Right ventricle myocardium inferior (tissue), 1 donor: ENCODE measurements at regions not wholly inside any gene's neighbourhood (a gene's known extent, or its start where the extent isn't known, plus 50 kb on each side); places are given as distances from the start of the nearest gene placed in this dataset.
"Not testable (repeated sequence)": the region's sequence is repeated elsewhere in the genome, so short reads cannot be mapped to it uniquely, and the experiment has no call there.

Experiments
- ATAC-seq: fragments of 200-7000 bp; cut with Tn5 transposase; one replicate; pipeline ENCODE4 v1.9.1; 2020; ENCODE audit warnings: mild to moderate bottlenecking, moderate library complexity
- DNase-seq: peaks from one replicate; pipeline ENCODE4 v3.0.0; 2021; ENCODE audit errors: missing footprints
- intact Hi-C: fragments of 100-400 bp; cut with DNase I; formaldehyde crosslinking; loops from one replicate; pipeline ENCODE4 v1.11.0; 2022
- donor health status: DM: no; HTN: yes; CAD: no; lungs with severe emphysema.

GRCh38 chr4:108427946-108428485 lies 192.4 kb upstream of the RPL34 start:
- ATAC-seq (no peak), DNase-seq (no peak)
- intact Hi-C loops, result no loop called here

- DNase-seq (no peak), ATAC-seq (no peak)
- intact Hi-C loops, result no loop called here
Measured at GRCh38 chr4:108426493-108426892, 193.9 kb upstream of the RPL34 start.

DNA sequence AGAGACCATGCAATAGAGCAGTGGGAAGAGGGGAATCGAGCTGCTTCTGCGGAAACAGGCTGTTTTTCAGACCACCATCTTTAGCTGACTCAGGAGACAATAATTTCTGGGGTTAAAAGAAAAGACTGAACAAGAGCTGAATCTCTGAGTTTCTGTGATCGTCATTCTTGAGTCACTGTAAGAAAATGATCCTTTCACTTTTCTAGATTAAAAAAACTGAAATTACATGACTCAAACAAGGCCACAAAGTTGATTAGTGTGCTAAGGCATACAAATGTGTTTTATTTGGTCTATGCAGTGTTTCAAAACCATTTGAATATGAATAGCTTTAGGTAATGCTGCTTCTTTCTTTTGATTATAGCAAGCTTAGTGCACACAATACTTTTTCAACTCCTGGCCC lies 194.4 kb upstream of the RPL34 start:
- intact Hi-C loops, result no loop called here
- ATAC-seq, result no peak
- DNase-seq, result no peak

DNA sequence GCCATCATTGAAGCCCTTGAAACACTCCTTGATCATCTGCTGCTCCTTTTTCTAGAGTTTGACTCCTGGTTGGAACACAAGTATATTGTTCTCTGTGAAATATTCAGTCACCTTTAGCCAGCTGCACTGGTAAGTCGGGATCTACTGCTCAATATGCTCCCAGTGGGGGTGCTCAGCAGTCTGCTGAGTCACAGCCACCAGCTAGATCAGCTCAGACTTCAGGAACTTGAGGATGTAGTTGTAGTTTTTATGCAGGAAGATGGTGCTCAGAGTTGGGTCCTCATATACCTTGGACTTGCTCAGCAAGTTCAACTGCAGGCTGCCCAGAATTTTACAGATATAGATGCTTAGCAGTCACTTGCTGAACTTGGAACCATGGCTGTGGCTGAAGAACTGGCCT lies 202.5 kb upstream of the RPL34 start:
- no peak for DNase-seq
- ATAC-seq, result no peak
- intact Hi-C loops, result no loop called here

- ATAC-seq, result no peak
- intact Hi-C loops, result no loop called here
- DNase-seq, result no peak
Measured at GRCh38 chr4:108416831-108417230, 203.5 kb upstream of the RPL34 start.

DNA sequence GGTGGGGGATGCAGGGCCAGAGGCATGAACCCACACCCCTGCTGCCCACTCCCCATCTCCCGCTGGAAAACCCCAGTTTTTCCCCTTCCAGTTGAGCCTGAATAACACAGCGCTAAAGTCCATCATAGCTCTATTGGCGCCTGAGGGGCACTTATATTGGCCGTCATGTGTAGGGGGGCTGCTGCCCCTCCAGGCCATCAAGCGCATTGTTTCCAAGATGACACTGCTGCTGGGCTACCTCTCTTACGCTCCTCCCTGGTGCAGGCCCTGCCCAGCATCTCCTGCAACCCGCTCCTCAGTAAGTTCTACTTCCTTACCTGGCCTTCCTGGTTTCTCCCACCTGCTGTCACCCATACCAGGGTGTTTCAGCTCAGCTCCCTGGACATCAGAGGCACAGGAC lies 205.0 kb upstream of the RPL34 start:
- ATAC-seq (no peak), DNase-seq (no peak)
- intact Hi-C loops, result no loop called here

GRCh38 chr4:108411836-108412235 lies 208.5 kb upstream of the RPL34 start:
- intact Hi-C loops, result no loop called here
- DNase-seq, result no peak
- no peak for ATAC-seq

- intact Hi-C loops, ATAC-seq, DNase-seq: not testable (repeated sequence)
Measured at GRCh38 chr4:108409691-108410090, 210.7 kb upstream of the RPL34 start.

GRCh38 chr4:108405586-108405985 lies 214.8 kb upstream of the RPL34 start:
- ATAC-seq (no peak), DNase-seq (no peak)
- intact Hi-C loops, result no loop called here

GRCh38 chr4:108400309-108400708 lies 220.1 kb upstream of the RPL34 start:
- intact Hi-C loops, result no loop called here
- no peak for DNase-seq
- ATAC-seq, result no peak

DNA sequence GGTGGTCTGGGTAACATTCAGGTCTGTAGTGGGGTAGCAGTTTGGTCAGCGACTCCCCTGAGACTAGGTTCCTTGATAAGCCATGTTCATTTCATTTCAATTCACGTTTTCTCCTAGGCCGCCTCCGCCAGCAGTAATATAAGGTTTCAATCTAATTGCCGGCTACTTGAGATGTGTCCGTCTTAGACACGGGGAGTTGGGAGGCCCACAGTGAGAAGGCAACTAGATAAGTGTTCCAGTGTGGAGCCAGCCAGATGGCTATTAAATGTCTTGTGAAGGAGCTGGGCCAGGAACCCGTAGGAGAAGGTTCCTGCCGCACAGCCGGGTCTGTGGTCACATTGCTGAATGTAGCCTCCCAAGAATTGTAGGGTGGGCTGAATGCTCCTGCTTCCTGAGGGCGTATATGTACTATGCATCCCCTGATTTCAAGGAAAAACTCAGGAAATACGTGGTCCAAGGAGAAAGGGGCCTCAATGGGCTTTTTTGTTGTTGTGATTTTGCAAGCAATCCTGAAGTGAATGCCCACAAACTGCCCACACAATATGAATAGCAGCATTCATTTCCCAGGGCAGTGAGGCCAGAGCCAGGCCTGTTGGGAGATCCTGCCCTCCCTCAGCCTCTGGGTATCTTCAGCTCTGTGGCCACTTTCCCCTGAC lies 220.6 kb upstream of the RPL34 start:
- ATAC-seq (no peak), DNase-seq (no peak)
- intact Hi-C loops, result no loop called here

- intact Hi-C loops, result no loop called here
- DNase-seq (no peak), ATAC-seq (no peak)
Measured at GRCh38 chr4:108398836-108399235, 221.5 kb upstream of the RPL34 start.

GRCh38 chr4:108398316-108398715 lies 222.1 kb upstream of the RPL34 start:
- intact Hi-C loops, result no loop called here
- no peak for ATAC-seq

GRCh38 chr4:108397850-108398249 lies 222.5 kb upstream of the RPL34 start:
- DNase-seq (no peak), ATAC-seq (no peak)
- intact Hi-C loops, result no loop called here

More at GRCh38 chr4:108398316-108398715, 222.1 kb upstream of the RPL34 start:
- no peak for DNase-seq

DNA sequence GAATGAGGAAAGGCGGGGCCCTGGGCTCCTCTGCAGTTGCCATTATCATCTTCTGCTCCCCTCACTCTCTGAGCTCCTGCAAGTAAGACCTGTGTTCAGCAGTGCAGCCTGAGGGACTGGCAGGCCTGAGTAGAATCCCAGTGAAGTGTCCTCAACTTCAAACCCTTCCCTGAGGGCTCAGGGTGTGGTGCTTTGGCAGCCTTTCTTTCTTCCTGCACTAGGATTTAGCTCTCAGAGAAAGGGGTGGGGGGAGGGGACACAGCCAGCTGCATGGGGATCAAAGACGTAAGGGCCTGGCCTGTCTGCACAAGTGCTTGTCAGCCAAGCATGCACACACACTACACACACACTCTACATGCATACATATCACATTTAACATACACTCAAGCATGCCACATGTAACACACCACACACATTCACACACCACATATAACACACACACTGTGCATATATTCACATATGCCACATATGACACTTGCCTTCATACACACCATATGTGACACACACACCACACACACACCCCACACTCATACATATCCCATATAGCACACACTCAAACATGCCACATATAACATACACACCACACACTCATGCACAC lies 223.4 kb upstream of the RPL34 start:
- no peak for ATAC-seq
- no peak for DNase-seq
- intact Hi-C loops, result no loop called here

DNA sequence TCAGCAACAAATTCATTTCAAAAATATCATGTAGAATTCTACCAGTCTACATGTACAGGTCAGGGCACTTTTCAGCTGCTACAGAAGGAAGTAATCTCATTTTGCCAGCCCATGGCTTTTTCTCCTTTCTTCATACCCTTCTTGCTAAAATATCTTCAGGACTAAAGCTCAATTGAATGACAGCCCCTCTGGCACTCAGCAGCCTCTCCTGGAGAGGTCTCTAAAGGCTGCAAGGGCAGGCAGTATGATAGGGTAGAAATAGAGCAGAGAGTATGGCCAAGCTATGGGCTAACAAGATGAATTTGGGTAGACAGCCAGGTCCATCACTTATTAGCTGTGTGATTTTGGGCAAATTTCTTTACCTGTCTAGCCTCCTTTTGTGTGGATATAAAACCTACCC lies 224.6 kb upstream of the RPL34 start:
- ATAC-seq, result no peak
- intact Hi-C loops, result no loop called here
- no peak for DNase-seq

- ATAC-seq (no peak), DNase-seq (no peak)
- intact Hi-C loops, result no loop called here
Measured at GRCh38 chr4:108393890-108394472, 225.2 kb upstream of the LEF1 start.

DNA sequence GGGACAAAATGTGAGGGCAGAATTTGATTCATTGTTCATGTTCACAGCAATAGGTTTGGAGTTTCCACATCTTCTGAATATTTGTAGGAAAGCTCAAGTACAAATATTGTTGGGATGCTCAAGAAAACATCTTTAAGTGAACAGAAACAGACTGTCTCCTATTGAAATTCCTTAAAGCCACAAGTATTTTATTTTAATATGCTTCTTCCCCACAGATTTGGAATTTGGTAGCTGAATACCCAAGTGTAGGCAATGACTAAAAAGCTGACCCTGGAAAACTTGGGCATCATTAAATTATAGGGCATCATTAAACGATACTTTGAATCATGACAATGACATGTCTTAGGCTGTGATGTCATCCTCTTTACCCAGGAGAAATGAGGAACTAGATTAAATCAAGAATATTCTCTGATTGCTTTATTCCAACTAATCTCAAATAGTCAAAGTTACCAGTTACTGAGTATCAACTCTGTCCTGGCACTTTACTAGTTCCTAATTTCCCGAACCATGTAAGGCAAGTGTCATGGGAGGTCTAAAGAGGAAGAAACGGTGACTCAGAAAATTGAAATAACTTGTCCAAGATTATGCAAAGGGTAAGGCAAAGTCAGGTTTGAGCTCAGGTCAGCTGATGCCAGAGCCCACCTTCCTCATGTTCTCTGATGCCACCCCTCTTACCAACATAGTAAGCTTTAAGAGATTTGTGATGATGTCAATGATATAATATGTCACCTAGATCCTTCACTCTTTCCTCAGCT lies 223.1 kb upstream of the LEF1 start:
- intact Hi-C loops, result no loop called here
- no peak for ATAC-seq
- DNase-seq, result no peak

- intact Hi-C loops, result no loop called here
- ATAC-seq (no peak), DNase-seq (no peak)
Measured at GRCh38 chr4:108385076-108385475, 216.3 kb upstream of the LEF1 start.

DNA sequence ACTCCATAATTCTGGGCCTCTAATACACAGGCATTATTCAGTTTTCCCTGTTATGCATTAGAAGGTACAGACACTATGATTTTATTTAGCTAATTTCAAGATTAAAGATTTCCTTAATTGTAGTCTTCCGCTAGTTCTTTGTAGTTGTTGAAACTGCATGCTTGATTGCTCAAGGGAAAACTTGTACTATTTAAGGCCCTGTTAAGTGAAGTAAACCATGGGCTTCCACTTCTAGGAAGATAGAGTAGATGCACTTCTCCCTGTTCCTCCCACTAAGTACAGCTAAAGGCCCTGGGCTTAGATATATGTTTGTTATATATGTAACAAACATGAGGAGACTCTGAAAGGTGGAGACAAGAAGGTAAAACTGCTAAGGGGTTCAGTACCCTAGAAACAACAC lies 215.8 kb upstream of the LEF1 start:
- DNase-seq (no peak), ATAC-seq (no peak)
- intact Hi-C loops, result no loop called here
